Neural progenitor cell (in vitro differentiated cells): ENCODE measurements at regions not wholly inside any gene's neighbourhood (a gene's known extent, or its start where the extent isn't known, plus 50 kb on each side); places are given as distances from the start of the nearest gene placed in this dataset.

ENCODE experiments used
- CTCF ChIP-seq: fragments of 200-600 bp; sonication (generic); IDR thresholded peaks from 2 replicates; pipeline ENCODE4 v1.5.1; 2017; ENCODE audit warnings: antibody characterized with exemption, mild to moderate bottlenecking
- EZH2 ChIP-seq: fragments of 200-600 bp; sonication (generic); IDR thresholded peaks from 2 replicates; pipeline ENCODE4 v1.6.1; 2017; ENCODE audit warnings: antibody characterized with exemption, mild to moderate bottlenecking, moderate library complexity
- EZH2phosphoT487 ChIP-seq: fragments of 200-600 bp; sonication (generic); IDR thresholded peaks from 2 replicates; pipeline ENCODE4 v1.6.1; 2017; ENCODE audit warnings: antibody characterized with exemption

- no peak for TF ChIP-seq CTCF
- no peak for TF ChIP-seq EZH2phosphoT487
- TF ChIP-seq EZH2: no peak
Measured at GRCh38 chr1:221109930-221110329, 230.7 kb downstream of the HLX start.
